ENCODE measurements at regions not wholly inside any gene's neighbourhood (a gene's known extent, or its start where the extent isn't known, plus 50 kb on each side); places are given as distances from the start of the nearest gene placed in this dataset.

- no peaks in the 10 kb centered on the region for H3K27me3 Mint-ChIP-seq
- H3K4me3 Mint-ChIP-seq, result peak overlapping the region; percentile 40
- peak; percentile 99 for ATAC-seq (ENCODE audit: low read depth)
Observed at GRCh38 chr10:88082806-88083596, 219.6 kb downstream of the PTEN start.

GRCh38 chr10:88083597-88083989, 220.2 kb downstream of the PTEN start:
- ATAC-seq (ENCODE audit: low read depth) (no peak), DNase-seq (ENCODE audit: low spot score in 2 of 2) (no peak)
- Mint-ChIP-seq H3K27me3 (no peaks in the 10 kb centered on the region), H3K9me3 (no peaks in the 10 kb centered on the region), H3K4me3 (no peak overlapping the region), H3K4me1 (peaks cover 22% of the 10 kb centered on the region), H3K36me3 (no peaks in the 10 kb centered on the region), H3K27ac (no peak overlapping the region)

More at GRCh38 chr10:88082806-88083596, 219.6 kb downstream of the PTEN start:
- Mint-ChIP-seq H3K36me3 (no peaks in the 10 kb centered on the region), H3K9me3 (no peaks in the 10 kb centered on the region), H3K27ac (no peak overlapping the region), H3K4me1 (peaks cover 22% of the 10 kb centered on the region)
- peak in 1 of 2 donors; percentile 15 for DNase-seq (ENCODE audit: low spot score in 2 of 2)

GRCh38 chr10:88086187-88086960, 222.9 kb downstream of the PTEN start:
- ATAC-seq (ENCODE audit: low read depth) (no peak), DNase-seq (ENCODE audit: low spot score in 2 of 2) (no peak)
- H3K4me3 Mint-ChIP-seq, result no peak overlapping the region
- H3K27me3 Mint-ChIP-seq, result no peaks in the 10 kb centered on the region
- H3K36me3 Mint-ChIP-seq, result no peaks in the 10 kb centered on the region
- H3K27ac Mint-ChIP-seq, result no peak overlapping the region
- H3K4me1 Mint-ChIP-seq, result peaks cover 31% of the 10 kb centered on the region
- H3K9me3 Mint-ChIP-seq, result no peaks in the 10 kb centered on the region

- no peak for ATAC-seq (ENCODE audit: low read depth)
- Mint-ChIP-seq H3K36me3 (no peaks in the 10 kb centered on the region), H3K27me3 (no peaks in the 10 kb centered on the region), H3K4me1 (peaks cover 33% of the 10 kb centered on the region), H3K9me3 (no peaks in the 10 kb centered on the region), H3K27ac (no peak overlapping the region), H3K4me3 (no peak overlapping the region)
- no peak for DNase-seq (ENCODE audit: low spot score in 2 of 2)
Observed at GRCh38 chr10:88088441-88089340, 225.3 kb downstream of the PTEN start.

GRCh38 chr10:88089498-88089897, 226.1 kb downstream of the PTEN start:
- Mint-ChIP-seq H3K9me3 (no peaks in the 10 kb centered on the region), H3K4me3 (no peak overlapping the region), H3K27ac (peak overlapping the region; percentile 16), H3K4me1 (peaks cover 31% of the 10 kb centered on the region), H3K36me3 (no peaks in the 10 kb centered on the region), H3K27me3 (no peaks in the 10 kb centered on the region)
- DNase-seq (ENCODE audit: low spot score in 2 of 2) (no peak), ATAC-seq (ENCODE audit: low read depth) (no peak)

- H3K36me3 Mint-ChIP-seq, result no peaks in the 10 kb centered on the region
- H3K4me1 Mint-ChIP-seq, result peaks cover 35% of the 10 kb centered on the region
- no peaks in the 10 kb centered on the region for H3K27me3 Mint-ChIP-seq
- no peak overlapping the region for H3K4me3 Mint-ChIP-seq
- ATAC-seq (ENCODE audit: low read depth), result no peak
- no peak for DNase-seq (ENCODE audit: low spot score in 2 of 2)
- no peaks in the 10 kb centered on the region for H3K9me3 Mint-ChIP-seq
- H3K27ac Mint-ChIP-seq, result peak overlapping the region; percentile 73
Observed at GRCh38 chr10:88090568-88091214, 227.3 kb downstream of the PTEN start.

- ATAC-seq (ENCODE audit: low read depth) (peak; percentile 98), DNase-seq (ENCODE audit: low spot score in 2 of 2) (peak in 1 of 2 donors; percentile 54)
- Mint-ChIP-seq H3K27me3 (no peaks in the 10 kb centered on the region), H3K4me3 (no peak overlapping the region), H3K9me3 (no peaks in the 10 kb centered on the region), H3K27ac (peak overlapping the region; percentile 73), H3K4me1 (peaks cover 35% of the 10 kb centered on the region), H3K36me3 (no peaks in the 10 kb centered on the region)
Observed at GRCh38 chr10:88091490-88092061, 228.2 kb downstream of the PTEN start.

- Mint-ChIP-seq H3K9me3 (no peaks in the 10 kb centered on the region), H3K4me1 (peaks cover 35% of the 10 kb centered on the region), H3K27ac (peak overlapping the region; percentile 73), H3K4me3 (no peak overlapping the region), H3K36me3 (no peaks in the 10 kb centered on the region), H3K27me3 (no peaks in the 10 kb centered on the region)
- ATAC-seq (ENCODE audit: low read depth) (no peak), DNase-seq (ENCODE audit: low spot score in 2 of 2) (no peak)
Observed at GRCh38 chr10:88092265-88092664, 228.8 kb downstream of the PTEN start.

- Mint-ChIP-seq H3K27me3 (no peaks in the 10 kb centered on the region), H3K4me1 (peaks cover 35% of the 10 kb centered on the region), H3K27ac (peak overlapping the region; percentile 73), H3K4me3 (no peak overlapping the region), H3K9me3 (no peaks in the 10 kb centered on the region), H3K36me3 (no peaks in the 10 kb centered on the region)
- ATAC-seq (ENCODE audit: low read depth) (no peak), DNase-seq (ENCODE audit: low spot score in 2 of 2) (no peak)
Observed at GRCh38 chr10:88092973-88093372, 229.5 kb downstream of the PTEN start.

- no peaks in the 10 kb centered on the region for H3K9me3 Mint-ChIP-seq
Observed at GRCh38 chr10:88094795-88095194, 231.4 kb downstream of the PTEN start.

GRCh38 chr10:88095223-88095721, 231.8 kb downstream of the PTEN start:
- ATAC-seq (ENCODE audit: low read depth) (no peak), DNase-seq (ENCODE audit: low spot score in 2 of 2) (no peak)
- peaks cover 30% of the 10 kb centered on the region for H3K4me1 Mint-ChIP-seq
- no peaks in the 10 kb centered on the region for H3K9me3 Mint-ChIP-seq
- H3K27me3 Mint-ChIP-seq, result no peaks in the 10 kb centered on the region
- no peaks in the 10 kb centered on the region for H3K36me3 Mint-ChIP-seq
- no peak overlapping the region for H3K4me3 Mint-ChIP-seq
- no peak overlapping the region for H3K27ac Mint-ChIP-seq

More at GRCh38 chr10:88094795-88095194, 231.4 kb downstream of the PTEN start:
- no peak overlapping the region for H3K27ac Mint-ChIP-seq
- H3K36me3 Mint-ChIP-seq, result no peaks in the 10 kb centered on the region
- no peak overlapping the region for H3K4me3 Mint-ChIP-seq
- DNase-seq (ENCODE audit: low spot score in 2 of 2) (no peak), ATAC-seq (ENCODE audit: low read depth) (no peak)
- peaks cover 35% of the 10 kb centered on the region for H3K4me1 Mint-ChIP-seq
- H3K27me3 Mint-ChIP-seq, result no peaks in the 10 kb centered on the region

GRCh38 chr10:88095778-88096431, 232.5 kb downstream of the PTEN start:
- no peak for ATAC-seq (ENCODE audit: low read depth)

More at GRCh38 chr10:88095778-88096431, 232.5 kb downstream of the PTEN start:
- no peak for DNase-seq (ENCODE audit: low spot score in 2 of 2)
- Mint-ChIP-seq H3K9me3 (no peaks in the 10 kb centered on the region), H3K4me1 (peaks cover 25% of the 10 kb centered on the region), H3K27ac (no peak overlapping the region), H3K4me3 (no peak overlapping the region), H3K36me3 (no peaks in the 10 kb centered on the region), H3K27me3 (no peaks in the 10 kb centered on the region)
